Adipose tissue (tissue), 3 donors: ENCODE measurements at regions not wholly inside any gene's neighbourhood (a gene's known extent, or its start where the extent isn't known, plus 50 kb on each side); places are given as distances from the start of the nearest gene placed in this dataset.
"Not testable (repeated sequence)": the region's sequence is repeated elsewhere in the genome, so short reads cannot be mapped to it uniquely, and the experiment has no call there.

Experiments used
- H3K27ac ChIP-seq: one replicate; pipeline ENCODE4 v1.5.1; 2013; ENCODE audit warnings: low read depth, low read length
- WGBS, 3 donors: extraction: QIAGEN DNeasy Blood & Tissue Kit; methylation state at CpG; one replicate each; pipeline ENCODE4 v1.1.7; 2013; 5-methylcytosine and 5-hydroxymethylcytosine counted together
- donor health status: healthy with polysubstance abuse.
- donor health status: Bipolar disorder and iron deficiency.
- donor health status: healthy.

- WGBS, 3 donors: 82 to 91% (median 85%) methylated on average over 4 of the region's 4 CpGs
- H3K27ac ChIP-seq: no peak overlapping the region
These were observed 151.0 kb downstream of the SLC38A4 start for GRCh38 chr12:46674800-46675199.

GRCh38 chr12:46674129-46674528 lies 151.7 kb downstream of the SLC38A4 start:
- H3K27ac ChIP-seq: no peak overlapping the region
- WGBS, 3 donors: 61 to 72% (median 71%) methylated on average over 1 of the region's 1 CpG

GRCh38 chr12:46671102-46671501 lies 154.7 kb downstream of the SLC38A4 start:
- WGBS, 3 donors: 62 to 85% (median 76%) methylated on average over 2 of the region's 2 CpGs
- no peak overlapping the region for H3K27ac ChIP-seq

GRCh38 chr12:46670636-46671035 lies 155.2 kb downstream of the SLC38A4 start:
- WGBS, 3 donors: 91 to 95% (median 93%) methylated on average over 1 of the region's 1 CpG
- no peak overlapping the region for H3K27ac ChIP-seq

GRCh38 chr12:46669720-46670119 lies 156.1 kb downstream of the SLC38A4 start:
- 44 to 79% (median 68%) methylated on average over 2 of the region's 2 CpGs for WGBS, 3 donors
- H3K27ac ChIP-seq: no peak overlapping the region

- H3K27ac ChIP-seq: no peak overlapping the region
These were observed 158.2 kb downstream of the SLC38A4 start for GRCh38 chr12:46667551-46667950.

GRCh38 chr12:46664761-46665287 lies 161.0 kb downstream of the SLC38A4 start:
- H3K27ac ChIP-seq: no peak overlapping the region
- WGBS, 3 donors: 24 to 32% (median 31%) methylated on average over 3 of the region's 3 CpGs

- H3K27ac ChIP-seq: no peak overlapping the region
These were observed 162.5 kb downstream of the SLC38A4 start for GRCh38 chr12:46663318-46663717.

- WGBS, 3 donors: 33 to 44% (median 37%) methylated on average over 2 of the region's 2 CpGs
- no peak overlapping the region for H3K27ac ChIP-seq
These were observed 164.5 kb downstream of the SLC38A4 start for GRCh38 chr12:46661110-46661845.

- 21 to 71% (median 27%) methylated on average over 5 of the region's 5 CpGs for WGBS, 3 donors
These were observed 165.1 kb downstream of the SLC38A4 start for GRCh38 chr12:46660719-46661109.

GRCh38 chr12:46660276-46660675 lies 165.5 kb downstream of the SLC38A4 start:
- WGBS, 3 donors: 48 to 81% (median 63%) methylated on average over 1 of the region's 1 CpG
- no peak overlapping the region for H3K27ac ChIP-seq

More at GRCh38 chr12:46660719-46661109, 165.1 kb downstream of the SLC38A4 start:
- H3K27ac ChIP-seq: no peak overlapping the region

- WGBS, 3 donors: 9 to 69% (median 10%) methylated on average over 4 of the region's 4 CpGs
- no peak overlapping the region for H3K27ac ChIP-seq
These were observed 166.0 kb downstream of the SLC38A4 start for GRCh38 chr12:46659824-46660223.

- no peak overlapping the region for H3K27ac ChIP-seq
- WGBS, 3 donors: 57 to 82% (median 80%) methylated on average over 10 of the region's 10 CpGs
These were observed 166.7 kb downstream of the SLC38A4 start for GRCh38 chr12:46659032-46659650.

GRCh38 chr12:46657453-46658411 lies 168.1 kb downstream of the SLC38A4 start:
- H3K27ac ChIP-seq: no peak overlapping the region
- WGBS, 3 donors: 77 to 84% (median 83%) methylated on average over 4 of the region's 4 CpGs

GRCh38 chr12:46655984-46656383 lies 169.8 kb downstream of the SLC38A4 start:
- not testable (repeated sequence) for H3K27ac ChIP-seq
- 94 to 96% (median 94%) methylated on average over 3 of the region's 3 CpGs for WGBS, 3 donors

GRCh38 chr12:46653311-46653710 lies 172.5 kb downstream of the SLC38A4 start:
- no peak overlapping the region for H3K27ac ChIP-seq
- WGBS, 3 donors: 81 to 95% (median 86%) methylated on average over 2 of the region's 2 CpGs

GRCh38 chr12:46652692-46653091 lies 173.1 kb downstream of the SLC38A4 start:
- H3K27ac ChIP-seq: no peak overlapping the region

- no peak overlapping the region for H3K27ac ChIP-seq
- WGBS, 3 donors: 76 to 92% (median 85%) methylated on average over 4 of the region's 4 CpGs
These were observed 175.1 kb downstream of the SLC38A4 start for GRCh38 chr12:46650688-46651087.

GRCh38 chr12:46649433-46649832 lies 176.4 kb downstream of the SLC38A4 start:
- no peak overlapping the region for H3K27ac ChIP-seq
- 96 to 98% (median 97%) methylated on average over 4 of the region's 4 CpGs for WGBS, 3 donors
